Retinal pigment epithelial cell (primary cell): ENCODE measurements at regions not wholly inside any gene's neighbourhood (a gene's known extent, or its start where the extent isn't known, plus 50 kb on each side); places are given as distances from the start of the nearest gene placed in this dataset.

ENCODE experiments used
- DNase-seq: peaks from one replicate; pipeline ENCODE4 v3.0.0-alpha.2; 2010; ENCODE audit warnings: low read depth
- H3K4me3 ChIP-seq: 2 replicates; pipeline ENCODE4 v1.5.1; 2011; ENCODE audit warnings: mild to moderate bottlenecking, low read length, control low read depth, moderate library complexity
- CTCF ChIP-seq: conservative IDR thresholded peaks from 2 replicates; pipeline ENCODE4 v1.5.1; 2011; ENCODE audit warnings: low read depth, low read length, control low read depth, inconsistent platforms

- TF ChIP-seq CTCF, result no peak
- H3K4me3 ChIP-seq, result no peak overlapping the region
- DNase-seq, result no peak
These were observed 55.4 kb upstream of the MAP2 start for GRCh38 chr2:209368406-209368805.

- DNase-seq, result peak; percentile 100
- H3K4me3 ChIP-seq, result no peak overlapping the region
- TF ChIP-seq CTCF, result no peak
These were observed 54.9 kb upstream of the MAP2 start for GRCh38 chr2:209368914-209369313.

GRCh38 chr2:209369656-209370055 is 54.2 kb upstream of the MAP2 start:
- TF ChIP-seq CTCF, result no peak

GRCh38 chr2:209371407-209371806 is 52.4 kb upstream of the MAP2 start:
- no peak overlapping the region for H3K4me3 ChIP-seq
- TF ChIP-seq CTCF, result no peak
- DNase-seq, result no peak

More at GRCh38 chr2:209369656-209370055, 54.2 kb upstream of the MAP2 start:
- H3K4me3 ChIP-seq, result no peak overlapping the region
- DNase-seq, result no peak
